Activated naive CD8-positive, alpha-beta T cell treated with anti-CD3 and anti-CD28 coated beads, Interleukin-2, amount 50 U/mL, for 24 hours (primary cell): ENCODE measurements at regions not wholly inside any gene's neighbourhood (a gene's known extent, or its start where the extent isn't known, plus 50 kb on each side); places are given as distances from the start of the nearest gene placed in this dataset.
"Not testable (repeated sequence)": the region's sequence is repeated elsewhere in the genome, so short reads cannot be mapped to it uniquely, and the experiment has no call there.

Source experiments
- ATAC-seq: fragments of 150-1000 bp; cut with Tn5 transposase; one replicate; pipeline ENCODE4 v1.10.0; 2021
- DNase-seq: peaks from one replicate; pipeline ENCODE4 v3.0.0; 2021
- H3K27ac Mint-ChIP-seq: one replicate; pipeline ENCODE4 v1.8.0; 2021; ENCODE audit warnings: mild to moderate bottlenecking, mixed read lengths
- H3K27me3 Mint-ChIP-seq: one replicate; pipeline ENCODE4 v1.8.0; 2021; ENCODE audit warnings: mixed read lengths
- H3K36me3 Mint-ChIP-seq: one replicate; pipeline ENCODE4 v1.8.0; 2021; ENCODE audit warnings: low read depth, mixed read lengths
- H3K4me1 Mint-ChIP-seq: one replicate; pipeline ENCODE4 v1.8.0; 2021; ENCODE audit warnings: mixed read lengths
- H3K4me3 Mint-ChIP-seq: one replicate; pipeline ENCODE4 v1.8.0; 2021; ENCODE audit warnings: mild to moderate bottlenecking, moderate library complexity, mixed read lengths
- H3K9me3 Mint-ChIP-seq: one replicate; pipeline ENCODE4 v1.8.0; 2021; ENCODE audit warnings: mixed read lengths

DNA sequence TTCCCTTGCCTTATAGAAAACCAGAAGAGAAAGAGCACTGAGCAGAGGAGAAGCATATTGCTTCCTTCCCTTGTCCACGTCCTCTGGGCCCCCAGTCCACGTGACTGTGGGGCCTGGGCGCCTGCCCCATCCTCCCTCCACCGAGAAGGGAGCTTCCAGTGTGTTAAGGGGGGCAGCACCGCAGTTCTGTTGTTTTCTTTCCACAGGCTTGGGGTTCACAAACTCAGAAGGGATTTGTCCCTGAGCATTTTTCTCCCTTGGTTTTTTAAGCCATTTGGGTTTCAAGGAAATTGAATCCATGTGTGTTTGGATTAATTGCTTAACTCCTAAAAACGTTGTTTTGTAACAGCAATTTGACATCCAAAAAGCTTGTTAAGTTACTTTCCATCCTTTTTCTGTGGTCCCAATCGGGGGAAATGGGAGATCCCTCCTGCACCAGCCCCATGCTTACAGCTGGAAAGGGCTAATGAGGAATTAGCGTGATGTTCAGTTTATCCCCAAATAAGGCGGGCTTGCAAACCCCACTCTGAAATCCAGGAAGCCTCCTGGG lies 347.5 kb upstream of the TNRC6C start:
- Mint-ChIP-seq H3K4me3 (peak overlapping the region; percentile 56), H3K36me3 (no peaks in the 10 kb centered on the region), H3K27ac (no peak overlapping the region), H3K4me1 (peaks cover 30% of the 10 kb centered on the region), H3K27me3 (no peaks in the 10 kb centered on the region), H3K9me3 (peaks cover 5% of the 10 kb centered on the region)
- ATAC-seq (no peak), DNase-seq (no peak)

DNA sequence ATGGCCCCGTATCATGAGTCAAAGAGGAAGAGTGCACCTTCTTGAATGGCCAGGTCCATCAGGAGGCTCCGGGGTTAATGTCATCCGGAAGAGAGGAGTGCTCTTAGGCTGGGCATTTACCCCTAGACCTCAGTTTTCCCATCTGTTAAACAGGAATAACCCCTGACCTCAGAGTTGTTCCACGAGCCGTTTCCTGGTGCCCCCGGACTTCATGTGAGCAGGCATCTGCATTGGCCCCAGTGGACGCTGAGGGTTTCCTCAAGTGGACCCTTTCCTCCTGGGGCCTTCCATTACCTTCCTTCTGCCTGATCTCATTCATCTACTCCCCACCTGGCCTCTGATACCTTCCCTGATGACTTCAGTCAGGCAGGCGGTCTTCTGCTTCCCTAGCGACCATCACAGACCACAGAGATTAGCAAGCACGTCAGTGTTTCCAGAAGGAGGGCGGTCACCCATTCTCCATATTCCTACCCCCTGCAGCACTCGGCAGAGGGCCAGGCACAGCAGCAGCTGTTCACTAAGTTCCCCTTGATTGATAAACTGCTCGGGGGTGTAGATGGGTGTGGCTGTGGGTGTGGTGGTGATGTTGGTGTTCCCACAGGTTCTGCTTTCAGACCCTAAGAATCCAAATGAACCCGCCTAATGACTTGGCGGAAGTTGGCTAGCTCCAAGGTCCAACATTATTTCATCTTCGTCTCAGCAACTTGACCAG lies 346.6 kb upstream of the TNRC6C start:
- ATAC-seq (no peak), DNase-seq (no peak)
- Mint-ChIP-seq H3K36me3 (no peaks in the 10 kb centered on the region), H3K9me3 (peaks cover 5% of the 10 kb centered on the region), H3K27me3 (no peaks in the 10 kb centered on the region), H3K4me1 (peaks cover 34% of the 10 kb centered on the region), H3K4me3 (no peak overlapping the region), H3K27ac (no peak overlapping the region)

DNA sequence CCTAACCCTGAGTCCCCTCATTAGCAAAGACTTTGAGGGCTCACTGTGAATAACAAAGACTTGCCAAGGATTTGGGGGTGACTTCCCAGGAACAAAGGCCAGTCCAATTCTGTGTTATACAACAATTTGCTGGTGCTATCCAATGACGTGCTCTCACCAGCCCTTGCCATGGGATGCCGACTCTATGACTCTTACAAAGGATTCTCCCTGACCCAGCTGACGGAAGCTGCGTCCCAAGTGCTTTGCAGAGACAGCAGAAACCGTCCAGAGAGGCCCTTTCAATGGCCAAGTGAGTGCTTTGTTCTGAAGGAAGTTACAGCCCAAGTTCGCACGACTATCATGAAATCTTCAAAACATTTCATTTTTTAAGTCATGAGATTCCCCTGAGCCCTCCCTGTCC lies 345.3 kb upstream of the TNRC6C start:
- peaks cover 5% of the 10 kb centered on the region for H3K9me3 Mint-ChIP-seq
- H3K4me1 Mint-ChIP-seq: peaks cover 41% of the 10 kb centered on the region
- no peak overlapping the region for H3K27ac Mint-ChIP-seq
- DNase-seq: no peak
- no peak for ATAC-seq
- no peaks in the 10 kb centered on the region for H3K36me3 Mint-ChIP-seq
- H3K27me3 Mint-ChIP-seq: no peaks in the 10 kb centered on the region
- H3K4me3 Mint-ChIP-seq: no peak overlapping the region

DNA sequence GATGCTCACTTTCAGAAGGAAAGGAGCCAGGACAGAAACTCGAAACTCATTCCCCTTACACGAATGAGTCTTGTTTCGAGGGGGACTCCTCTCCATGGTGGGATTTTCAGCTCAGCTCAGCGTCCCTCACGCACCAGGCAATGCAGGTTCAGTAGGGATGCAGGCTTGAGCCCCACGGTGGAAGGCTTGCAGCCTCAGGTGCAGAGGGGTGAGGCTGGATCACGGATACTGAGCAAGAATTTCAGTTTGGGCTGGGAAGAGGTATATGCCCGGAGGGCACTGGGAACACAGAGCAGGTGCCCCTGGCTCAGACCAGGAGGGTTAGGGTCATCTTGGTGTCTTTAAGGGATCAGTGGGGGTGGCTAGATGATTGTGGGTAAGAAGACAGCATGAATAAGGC lies 344.9 kb upstream of the TNRC6C start:
- Mint-ChIP-seq H3K4me3 (no peak overlapping the region), H3K27ac (no peak overlapping the region), H3K36me3 (peaks cover under 1% of the 10 kb centered on the region), H3K4me1 (peaks cover 45% of the 10 kb centered on the region), H3K27me3 (no peaks in the 10 kb centered on the region), H3K9me3 (peaks cover 5% of the 10 kb centered on the region)
- ATAC-seq (no peak), DNase-seq (no peak)

DNA sequence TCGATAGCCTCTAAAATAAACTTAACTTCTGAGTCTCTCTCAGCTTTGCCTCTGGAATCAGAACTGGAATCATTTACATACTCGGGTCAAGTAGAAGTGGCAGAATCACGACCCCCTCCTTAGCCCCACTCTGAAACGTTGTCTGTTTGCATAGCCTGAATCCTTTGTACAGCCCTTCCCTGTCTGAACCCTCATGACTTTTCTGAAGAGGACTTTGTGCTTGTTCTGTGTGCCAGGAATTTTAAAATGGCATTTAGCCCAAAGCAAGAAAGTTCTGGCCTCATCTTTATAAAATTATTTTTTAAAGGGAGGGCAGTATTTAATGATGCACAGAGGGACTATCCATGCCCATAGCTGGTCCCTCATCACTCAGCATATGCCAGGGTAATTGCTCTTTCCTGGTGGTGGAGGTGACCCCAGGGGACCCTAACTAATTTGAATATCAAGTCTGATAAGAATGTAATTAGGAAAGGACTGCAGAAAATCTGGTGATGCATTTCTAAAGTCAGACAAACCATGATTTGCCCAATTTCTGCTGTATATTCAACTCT lies 342.7 kb upstream of the TNRC6C start:
- DNase-seq: no peak
- H3K9me3 Mint-ChIP-seq: no peaks in the 10 kb centered on the region
- H3K27me3 Mint-ChIP-seq: no peaks in the 10 kb centered on the region
- H3K36me3 Mint-ChIP-seq: peaks cover 3% of the 10 kb centered on the region
- H3K27ac Mint-ChIP-seq: no peak overlapping the region
- no peak for ATAC-seq
- no peak overlapping the region for H3K4me3 Mint-ChIP-seq
- H3K4me1 Mint-ChIP-seq: peaks cover 31% of the 10 kb centered on the region

DNA sequence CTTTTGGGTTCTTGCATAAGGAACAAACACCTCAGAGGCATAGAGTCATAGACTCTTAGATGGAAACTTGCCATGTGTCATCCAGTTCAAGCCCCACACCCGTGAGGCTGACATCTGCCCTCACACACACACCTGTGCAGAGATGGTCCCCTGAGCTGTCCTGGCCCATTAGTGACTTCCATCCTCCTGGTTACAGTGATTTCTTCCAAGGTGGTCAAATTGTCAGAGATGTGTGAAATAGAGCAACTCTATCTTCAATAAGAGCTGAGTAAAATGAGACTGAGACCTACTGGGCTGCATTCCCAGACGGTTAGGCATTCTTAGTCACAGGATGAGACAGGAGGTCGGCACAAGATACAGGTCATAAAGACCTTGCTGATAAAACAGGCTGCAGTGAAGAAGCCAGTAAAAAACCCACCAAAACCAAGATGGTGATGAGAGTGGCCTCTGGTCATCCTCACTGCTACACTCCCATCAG lies 342.2 kb upstream of the TNRC6C start:
- Mint-ChIP-seq H3K27ac (no peak overlapping the region), H3K9me3 (no peaks in the 10 kb centered on the region), H3K36me3 (peaks cover 3% of the 10 kb centered on the region), H3K4me1 (peaks cover 26% of the 10 kb centered on the region), H3K27me3 (no peaks in the 10 kb centered on the region), H3K4me3 (no peak overlapping the region)
- ATAC-seq (peak; percentile 64), DNase-seq (no peak)

DNA sequence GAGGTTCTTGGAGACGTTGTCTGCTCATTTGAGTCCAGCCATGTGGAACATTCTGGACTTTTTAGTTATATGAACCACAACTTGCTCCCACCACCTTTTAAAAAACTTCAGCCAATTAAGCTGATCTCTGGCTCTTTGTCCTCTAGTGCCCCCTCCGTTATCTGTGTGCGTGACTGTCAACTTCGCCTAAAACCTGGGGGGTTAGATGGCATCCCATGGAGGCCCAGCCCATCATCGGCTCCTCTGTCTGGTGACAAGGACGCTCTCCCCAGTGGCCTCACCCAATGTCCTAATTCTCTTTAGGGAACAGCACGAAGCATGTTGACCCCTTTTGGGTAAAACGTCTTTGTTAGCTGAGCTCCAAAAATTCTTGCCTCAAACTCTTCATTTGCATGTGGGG lies 341.0 kb upstream of the TNRC6C start:
- DNase-seq (no peak), ATAC-seq (no peak)
- Mint-ChIP-seq H3K9me3 (no peaks in the 10 kb centered on the region), H3K27me3 (no peaks in the 10 kb centered on the region), H3K36me3 (peaks cover 3% of the 10 kb centered on the region), H3K4me1 (peaks cover 20% of the 10 kb centered on the region), H3K27ac (no peak overlapping the region), H3K4me3 (no peak overlapping the region)

DNA sequence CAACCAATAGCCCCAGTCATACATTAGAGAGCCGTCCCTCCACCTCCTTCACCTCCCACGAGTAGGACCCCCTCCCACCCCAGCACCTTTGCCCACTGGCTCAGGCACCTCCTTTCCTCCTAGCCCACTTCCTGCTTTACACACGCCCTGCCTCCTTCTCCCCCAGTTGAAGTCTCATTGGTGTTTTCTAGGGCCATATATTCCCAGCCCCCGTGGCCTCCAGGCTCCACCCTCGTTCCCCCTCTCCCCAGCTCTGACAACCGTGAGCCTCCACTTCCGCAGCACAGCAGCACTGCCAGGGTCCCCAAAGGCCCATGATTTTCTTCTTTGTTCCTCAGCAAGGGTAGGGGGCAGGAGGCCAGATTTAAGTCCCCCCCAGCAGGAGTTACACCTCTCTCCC lies 340.3 kb upstream of the TNRC6C start:
- Mint-ChIP-seq H3K4me3 (no peak overlapping the region), H3K9me3 (no peaks in the 10 kb centered on the region), H3K36me3 (peaks cover 3% of the 10 kb centered on the region), H3K27ac (peak overlapping the region; percentile 13), H3K4me1 (peaks cover 20% of the 10 kb centered on the region), H3K27me3 (no peaks in the 10 kb centered on the region)
- ATAC-seq (peak; percentile 75), DNase-seq (peak; percentile 19)

DNA sequence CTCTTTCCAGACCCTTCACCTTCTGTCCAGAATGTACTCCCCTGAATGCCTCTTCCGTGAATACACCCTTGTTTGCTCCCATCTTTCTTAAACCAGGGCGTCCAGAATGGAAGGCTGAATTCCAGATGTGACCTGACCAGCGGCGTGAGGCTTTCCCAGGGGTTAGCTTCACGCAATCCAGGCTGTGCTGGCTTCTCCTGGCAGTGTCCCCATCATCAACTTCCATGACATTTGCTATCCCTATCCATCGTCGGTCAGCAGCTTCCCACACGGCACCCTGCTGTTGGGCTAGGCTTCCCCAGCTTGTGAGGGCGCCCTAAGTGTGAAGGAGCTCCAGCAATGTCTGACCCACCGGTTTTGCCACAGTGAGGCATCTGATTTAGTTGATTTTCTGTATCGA lies 339.8 kb upstream of the TNRC6C start:
- H3K27me3 Mint-ChIP-seq: no peaks in the 10 kb centered on the region

DNA sequence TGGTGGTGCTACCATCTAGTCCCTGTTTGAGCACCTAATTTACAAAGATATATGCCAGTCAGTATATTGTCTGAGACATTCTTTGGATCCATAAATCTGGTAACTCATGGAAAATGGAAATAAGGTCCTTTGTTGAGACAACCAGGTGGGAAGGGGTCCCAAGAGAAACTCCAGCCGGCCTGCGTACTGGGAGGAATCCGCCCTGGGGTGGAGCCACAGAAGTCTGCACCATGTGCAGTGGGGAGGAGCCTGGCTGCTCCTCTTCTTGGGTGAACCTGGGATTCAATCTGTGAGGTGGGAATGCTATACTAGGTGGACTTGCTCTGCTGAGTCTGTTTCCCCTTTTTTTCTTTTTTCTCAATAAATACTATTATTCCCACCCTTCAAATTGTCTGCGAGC lies 339.2 kb upstream of the TNRC6C start:
- Mint-ChIP-seq H3K9me3 (no peaks in the 10 kb centered on the region), H3K4me3 (no peak overlapping the region), H3K27me3 (no peaks in the 10 kb centered on the region), H3K36me3 (peaks cover 3% of the 10 kb centered on the region), H3K27ac (no peak overlapping the region), H3K4me1 (peaks cover 20% of the 10 kb centered on the region)
- no peak for DNase-seq
- ATAC-seq: no peak

More for the DNA sequence above, 339.8 kb upstream of the TNRC6C start:
- Mint-ChIP-seq H3K4me1 (peaks cover 20% of the 10 kb centered on the region), H3K9me3 (no peaks in the 10 kb centered on the region), H3K36me3 (peaks cover 3% of the 10 kb centered on the region), H3K27ac (peak overlapping the region; percentile 39), H3K4me3 (no peak overlapping the region)
- DNase-seq: no peak
- no peak for ATAC-seq

DNA sequence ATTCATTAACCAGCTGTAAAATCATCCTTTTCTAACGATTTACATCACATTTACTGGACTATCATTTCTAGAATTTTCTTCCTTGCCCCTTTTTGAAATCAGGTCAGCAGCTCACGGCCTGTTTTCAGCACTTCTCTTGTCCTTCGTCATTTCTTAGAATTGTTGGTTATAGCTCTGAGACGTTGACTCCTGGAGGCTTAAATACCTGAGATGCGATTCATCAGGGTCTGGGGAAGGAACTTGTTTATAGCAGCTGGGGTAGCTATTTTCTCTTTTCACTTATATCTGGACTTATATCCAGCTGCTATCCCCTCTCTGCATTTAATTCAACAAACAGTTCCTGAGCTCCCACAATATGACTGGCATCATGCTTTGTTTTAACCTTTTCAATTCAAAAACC lies 338.7 kb upstream of the TNRC6C start:
- peaks cover 20% of the 10 kb centered on the region for H3K4me1 Mint-ChIP-seq
- H3K27me3 Mint-ChIP-seq: no peaks in the 10 kb centered on the region
- DNase-seq: no peak
- no peaks in the 10 kb centered on the region for H3K9me3 Mint-ChIP-seq
- H3K4me3 Mint-ChIP-seq: no peak overlapping the region
- no peak overlapping the region for H3K27ac Mint-ChIP-seq
- peaks cover 3% of the 10 kb centered on the region for H3K36me3 Mint-ChIP-seq
- ATAC-seq: no peak

DNA sequence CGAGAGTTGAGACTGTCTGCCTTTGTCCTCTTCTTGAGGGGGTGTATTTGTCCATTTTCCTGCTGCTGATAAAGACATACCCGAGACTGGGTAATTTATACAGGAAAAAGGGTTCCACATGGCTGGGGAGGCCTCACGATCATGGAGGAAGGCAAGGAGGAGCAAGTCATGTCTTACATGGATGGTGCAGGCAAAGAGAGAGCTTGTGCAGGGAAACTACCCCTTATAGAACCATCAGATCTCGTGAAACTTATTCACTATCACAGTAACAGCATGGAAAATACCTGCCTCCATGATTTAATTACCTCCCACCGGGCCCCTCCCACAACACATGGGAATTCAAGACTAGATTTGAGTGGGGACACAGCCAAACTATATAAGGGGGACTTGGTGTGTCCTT lies 338.2 kb upstream of the TNRC6C start:
- H3K27ac Mint-ChIP-seq: no peak overlapping the region
- peaks cover 20% of the 10 kb centered on the region for H3K4me1 Mint-ChIP-seq
- ATAC-seq (no peak), DNase-seq (no peak)
- H3K36me3 Mint-ChIP-seq: peaks cover 3% of the 10 kb centered on the region
- no peaks in the 10 kb centered on the region for H3K9me3 Mint-ChIP-seq
- H3K4me3 Mint-ChIP-seq: no peak overlapping the region
- H3K27me3 Mint-ChIP-seq: no peaks in the 10 kb centered on the region

DNA sequence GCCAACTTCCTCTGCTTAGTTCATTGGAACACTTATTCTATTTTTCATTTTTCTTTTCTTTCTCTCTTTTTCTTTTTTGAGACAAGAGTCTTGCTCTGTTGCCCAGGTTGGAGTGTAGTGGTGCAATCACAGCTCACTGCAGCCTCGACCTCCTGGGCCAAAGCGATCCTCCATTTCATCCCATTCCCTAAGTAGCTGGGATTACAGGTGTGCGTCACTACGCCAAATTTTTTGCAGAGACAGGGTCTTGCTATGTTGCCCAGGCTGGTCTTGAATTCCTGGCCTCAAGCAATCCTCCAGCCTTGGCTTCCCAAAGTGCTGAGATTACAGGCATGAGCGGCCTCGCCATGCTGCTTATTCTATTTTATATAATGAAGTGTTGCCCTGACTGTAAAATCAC lies 336.4 kb upstream of the TNRC6C start:
- H3K27me3 Mint-ChIP-seq, DNase-seq, H3K27ac Mint-ChIP-seq, H3K36me3 Mint-ChIP-seq, H3K9me3 Mint-ChIP-seq, H3K4me3 Mint-ChIP-seq, ATAC-seq: not testable (repeated sequence)
- peaks cover 15% of the 10 kb centered on the region for H3K4me1 Mint-ChIP-seq

DNA sequence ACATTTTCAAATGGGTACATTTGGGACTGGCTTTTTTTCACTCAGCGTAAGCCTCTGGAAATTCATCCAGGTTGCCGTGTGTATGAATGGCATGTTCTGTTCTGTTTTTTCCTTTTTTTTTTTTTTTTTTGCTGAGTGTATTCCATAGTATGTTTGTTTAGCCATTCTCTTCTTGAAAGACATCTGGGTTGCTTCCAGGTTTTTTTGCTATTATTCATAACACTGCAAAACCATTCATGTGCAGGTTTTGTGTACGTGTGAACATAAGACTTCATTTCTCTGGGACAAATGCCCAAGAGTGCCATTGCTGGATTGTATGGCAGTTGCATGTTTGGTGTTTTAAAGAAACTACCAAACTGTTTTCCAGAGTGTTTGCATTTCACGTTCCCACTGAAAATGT lies 335.9 kb upstream of the TNRC6C start:
- peaks cover 2% of the 10 kb centered on the region for H3K27me3 Mint-ChIP-seq
- no peak overlapping the region for H3K4me3 Mint-ChIP-seq
- no peak for ATAC-seq

DNA sequence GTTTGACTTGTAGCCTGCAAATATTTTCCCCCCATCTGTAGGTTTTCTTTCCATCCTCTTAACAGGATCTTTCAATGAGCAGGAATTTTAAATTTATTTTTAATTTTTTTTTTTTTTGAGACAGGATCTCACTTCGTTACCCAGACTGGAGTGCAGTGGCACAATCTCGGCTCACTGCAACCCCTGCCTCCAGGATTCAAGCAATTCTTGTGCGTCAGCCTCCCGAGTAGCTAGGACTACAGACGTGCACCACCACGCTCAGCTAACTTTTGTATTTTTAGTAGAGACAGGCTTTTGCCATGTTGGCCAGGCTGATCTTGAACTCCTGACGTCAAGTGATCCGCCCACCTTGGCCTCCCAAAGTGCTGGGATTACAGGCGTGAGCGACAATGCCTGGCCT lies 335.2 kb upstream of the TNRC6C start:
- H3K27ac Mint-ChIP-seq, H3K27me3 Mint-ChIP-seq, ATAC-seq, H3K4me3 Mint-ChIP-seq, DNase-seq, H3K4me1 Mint-ChIP-seq, H3K36me3 Mint-ChIP-seq: not testable (repeated sequence)
- peaks cover 14% of the 10 kb centered on the region for H3K9me3 Mint-ChIP-seq

More for the DNA sequence above, 335.9 kb upstream of the TNRC6C start:
- peaks cover 3% of the 10 kb centered on the region for H3K36me3 Mint-ChIP-seq
- peaks cover 15% of the 10 kb centered on the region for H3K4me1 Mint-ChIP-seq
- no peak overlapping the region for H3K27ac Mint-ChIP-seq
- no peak for DNase-seq
- H3K9me3 Mint-ChIP-seq: peaks cover 9% of the 10 kb centered on the region
